Muscle layer of duodenum (tissue), 2 donors: ENCODE measurements at regions not wholly inside any gene's neighbourhood (a gene's known extent, or its start where the extent isn't known, plus 50 kb on each side); places are given as distances from the start of the nearest gene placed in this dataset.

ENCODE experiments used
- H3K27ac ChIP-seq: one replicate; pipeline ENCODE4 v1.7.0; 2013; ENCODE audit warnings: mild to moderate bottlenecking, low read length
- H3K27me3 ChIP-seq: one replicate; pipeline ENCODE4 v1.7.0; 2013; ENCODE audit warnings: low read depth, mild to moderate bottlenecking, control low read depth, low read length
- H3K36me3 ChIP-seq, 2 donors: one replicate each; pipeline ENCODE4 v1.7.0; 2013; ENCODE audit warnings: low read length in 2 of 2, control low read depth in 1 of 2, mild to moderate bottlenecking in 1 of 2; ENCODE audit not compliant: insufficient read depth in 2 of 2, control insufficient read depth in 1 of 2
- H3K4me1 ChIP-seq, 2 donors: one replicate each; pipeline ENCODE4 v1.7.0; 2013; ENCODE audit warnings: low read length in 2 of 2, mild to moderate bottlenecking in 2 of 2, control low read depth in 1 of 2, moderate library complexity in 1 of 2; ENCODE audit not compliant: insufficient read depth in 2 of 2, control insufficient read depth in 1 of 2
- H3K4me3 ChIP-seq, 2 donors: one replicate each; pipeline ENCODE4 v1.7.0; 2013; ENCODE audit warnings: low read length in 2 of 2, low read depth in 1 of 2, mild to moderate bottlenecking in 1 of 2
- H3K9me3 ChIP-seq, 2 donors: one replicate each; pipeline ENCODE4 v1.7.0; 2013; ENCODE audit warnings: low read length in 2 of 2, control low read depth in 1 of 2, mild to moderate bottlenecking in 1 of 2; ENCODE audit not compliant: control insufficient read depth in 1 of 2
- donor health status: healthy.

GRCh38 chr10:124267231-124267885 lies 151.4 kb downstream of the OAT start:
- no peak overlapping the region for H3K4me3 ChIP-seq
- H3K4me1 ChIP-seq, result peaks cover 0 to 12% of the 10 kb centered on the region in 2 donors
- no peaks in the 10 kb centered on the region for H3K36me3 ChIP-seq
- H3K27me3 ChIP-seq, result no peaks in the 10 kb centered on the region
- no peak overlapping the region for H3K27ac ChIP-seq
- H3K9me3 ChIP-seq, result peaks cover 0 to 8% of the 10 kb centered on the region in 2 donors

DNA sequence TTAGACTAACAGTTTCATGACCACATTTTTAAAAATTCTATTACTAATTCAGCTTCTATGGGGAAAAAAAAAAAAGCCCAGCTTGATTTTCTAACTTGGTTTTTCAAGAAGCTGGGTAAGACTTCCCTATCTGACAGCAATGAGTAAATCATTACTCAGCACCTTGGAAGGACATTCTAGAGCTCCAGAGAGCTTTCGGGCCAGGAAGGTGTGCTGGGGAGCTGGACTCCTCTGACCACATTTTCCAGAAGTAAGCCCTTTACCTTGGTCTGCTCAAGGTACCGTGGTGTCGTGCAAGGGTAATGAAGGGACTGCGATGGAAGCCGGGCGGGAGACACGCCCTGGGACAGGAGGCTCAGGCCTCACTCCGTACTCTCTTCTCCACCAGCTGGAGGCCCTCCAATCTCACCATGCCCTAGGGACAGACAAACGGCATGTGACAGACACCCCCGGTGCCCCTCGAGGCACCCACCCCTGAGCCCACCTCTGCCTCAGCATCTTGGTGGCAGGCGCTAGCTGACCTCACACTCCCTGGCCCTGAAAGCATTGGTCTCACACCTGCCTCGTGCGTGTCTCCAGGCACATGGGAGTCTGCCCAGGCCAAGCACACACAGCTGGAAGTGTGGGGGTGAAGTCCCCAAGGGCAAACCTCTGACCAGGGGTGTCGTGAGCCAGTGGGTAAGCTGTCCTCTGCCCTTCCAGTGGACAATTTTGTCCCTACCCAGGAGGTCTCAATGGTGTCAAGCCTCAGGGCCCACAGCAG lies 152.1 kb downstream of the OAT start:
- Histone ChIP-seq H3K27ac (no peak overlapping the region), H3K9me3 (peaks cover 0 to under 1% of the 10 kb centered on the region in 2 donors), H3K4me1 (peaks cover 0 to 12% of the 10 kb centered on the region in 2 donors), H3K27me3 (no peaks in the 10 kb centered on the region), H3K4me3 (no peak overlapping the region), H3K36me3 (no peaks in the 10 kb centered on the region)

DNA sequence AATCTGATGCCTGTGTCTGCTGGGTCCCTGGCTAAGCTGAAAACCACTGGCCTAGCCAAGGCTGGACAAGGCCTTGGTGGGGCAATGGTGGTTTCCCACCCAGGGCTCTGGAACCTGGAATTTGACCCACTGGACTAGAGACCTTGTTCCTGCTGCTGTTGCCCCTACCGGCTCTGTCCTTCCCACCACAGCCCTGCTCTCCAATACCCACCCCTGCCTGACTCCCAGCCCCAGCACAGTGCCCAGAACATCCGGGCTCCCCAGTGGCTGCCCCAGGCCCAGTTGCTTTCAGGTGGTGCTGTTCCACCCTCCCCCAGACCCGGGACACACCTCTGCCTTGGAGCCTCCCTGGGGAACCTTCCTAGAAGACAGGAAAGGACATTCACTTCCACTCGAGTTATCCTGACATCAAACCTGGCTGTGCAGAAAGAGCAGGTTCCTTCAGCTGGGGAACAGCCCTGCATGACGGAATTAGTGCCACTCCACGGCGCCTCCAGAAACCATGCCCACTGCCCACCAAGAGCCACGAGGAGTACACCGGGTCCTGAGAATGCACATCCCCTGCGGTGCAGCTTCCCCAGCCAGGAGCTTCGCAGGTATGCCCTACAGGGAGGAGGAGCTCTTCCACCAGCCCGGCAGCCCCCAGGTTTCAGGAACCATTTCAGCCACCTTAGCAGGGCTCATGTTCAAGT lies 152.8 kb downstream of the OAT start:
- Histone ChIP-seq H3K27me3 (no peaks in the 10 kb centered on the region), H3K27ac (no peak overlapping the region), H3K4me1 (peaks cover 0 to 12% of the 10 kb centered on the region in 2 donors), H3K36me3 (no peaks in the 10 kb centered on the region), H3K9me3 (no peaks in the 10 kb centered on the region), H3K4me3 (no peak overlapping the region)

- Histone ChIP-seq H3K27me3 (no peaks in the 10 kb centered on the region), H3K9me3 (no peaks in the 10 kb centered on the region), H3K4me3 (no peak overlapping the region), H3K27ac (no peak overlapping the region), H3K4me1 (peaks cover 0 to 7% of the 10 kb centered on the region in 2 donors), H3K36me3 (no peaks in the 10 kb centered on the region)
Observed at GRCh38 chr10:124265391-124265745, 153.4 kb downstream of the OAT start.

DNA sequence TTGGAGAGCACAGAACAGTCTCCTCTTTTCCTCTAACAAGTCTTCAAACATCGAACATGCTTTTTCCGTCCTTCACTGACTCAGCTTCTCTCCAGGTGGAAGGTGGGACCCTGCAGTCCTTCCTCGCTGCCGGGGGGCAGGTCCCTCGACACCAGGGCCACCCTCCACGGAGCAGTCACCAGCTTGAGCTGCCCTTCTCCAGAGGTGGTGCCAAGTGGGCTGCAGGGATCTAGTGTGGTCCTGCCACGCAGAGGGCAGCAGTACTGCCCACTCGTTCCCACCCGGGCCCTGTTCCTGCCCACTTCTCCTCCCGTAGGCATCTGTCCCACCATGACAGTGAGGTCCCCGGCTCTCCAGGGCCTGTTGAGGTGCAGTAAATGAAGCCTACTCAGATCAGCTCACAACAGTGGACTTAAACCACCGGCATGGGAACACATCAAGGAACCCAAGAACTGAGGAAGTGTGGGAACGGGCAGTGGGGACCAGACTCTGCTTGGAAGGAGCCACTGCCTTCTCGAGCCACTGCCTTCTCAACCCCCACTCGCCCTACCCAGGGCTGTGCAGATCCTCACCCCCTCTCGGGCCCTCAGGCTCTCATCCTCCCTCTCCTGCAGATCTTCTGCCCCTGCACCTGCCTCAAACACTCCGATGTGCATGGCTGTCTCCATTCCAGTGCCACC lies 153.9 kb downstream of the OAT start:
- H3K4me3 ChIP-seq, result no peak overlapping the region
- no peaks in the 10 kb centered on the region for H3K9me3 ChIP-seq
- no peaks in the 10 kb centered on the region for H3K27me3 ChIP-seq
- no peak overlapping the region for H3K27ac ChIP-seq
- no peaks in the 10 kb centered on the region for H3K36me3 ChIP-seq
- H3K4me1 ChIP-seq, result peaks cover 0 to 3% of the 10 kb centered on the region in 2 donors

DNA sequence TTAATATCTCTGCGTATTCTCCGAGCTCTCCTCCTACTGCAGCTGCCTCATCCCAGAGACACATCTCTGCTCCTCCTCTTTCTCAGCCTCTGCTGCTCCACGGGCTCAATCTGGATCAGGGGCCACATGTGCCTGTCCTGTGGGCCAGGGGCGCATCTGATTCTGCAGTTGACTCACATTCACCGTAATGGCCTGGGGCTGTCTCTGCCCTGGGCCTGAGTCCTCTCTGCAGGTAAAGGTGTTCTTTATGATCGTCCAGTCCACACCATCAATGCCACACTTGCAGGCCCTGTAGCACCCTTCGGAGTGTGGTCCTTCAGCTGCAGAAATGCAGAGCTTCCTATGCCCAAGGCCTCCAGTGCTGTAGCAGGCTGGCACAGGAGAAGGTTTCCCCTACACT lies 154.5 kb downstream of the OAT start:
- H3K27me3 ChIP-seq, result no peaks in the 10 kb centered on the region
- no peaks in the 10 kb centered on the region for H3K9me3 ChIP-seq

GRCh38 chr10:124263726-124264125 lies 155.0 kb downstream of the OAT start:
- Histone ChIP-seq H3K27me3 (no peaks in the 10 kb centered on the region), H3K36me3 (no peaks in the 10 kb centered on the region), H3K27ac (no peak overlapping the region), H3K4me3 (no peak overlapping the region), H3K4me1 (peaks cover 0 to 3% of the 10 kb centered on the region in 2 donors), H3K9me3 (no peaks in the 10 kb centered on the region)

More for the DNA sequence above, 154.5 kb downstream of the OAT start:
- H3K4me1 ChIP-seq, result peaks cover 0 to 3% of the 10 kb centered on the region in 2 donors
- no peak overlapping the region for H3K4me3 ChIP-seq
- no peak overlapping the region for H3K27ac ChIP-seq
- no peaks in the 10 kb centered on the region for H3K36me3 ChIP-seq

DNA sequence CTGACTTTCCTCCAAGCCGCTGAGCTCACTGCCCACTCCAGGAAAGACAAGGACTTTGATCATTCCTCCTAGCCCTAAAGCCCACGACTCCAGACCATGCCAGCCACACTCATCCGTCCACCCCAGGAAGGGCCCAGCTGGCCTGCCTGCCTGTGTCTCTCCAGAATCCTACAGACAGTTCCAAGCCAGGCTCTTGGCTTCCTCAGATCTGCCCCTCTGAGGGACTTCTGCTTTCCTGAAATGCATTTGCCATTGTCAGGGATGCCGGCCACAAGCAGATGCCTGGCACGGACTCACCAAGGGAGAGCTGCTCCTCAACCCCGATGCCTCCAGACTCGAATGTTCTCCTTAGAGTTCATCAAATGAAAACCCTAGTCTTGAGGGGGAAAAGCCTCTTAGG lies 155.8 kb downstream of the OAT start:
- Histone ChIP-seq H3K4me3 (no peak overlapping the region), H3K36me3 (no peaks in the 10 kb centered on the region), H3K27ac (no peak overlapping the region), H3K9me3 (no peaks in the 10 kb centered on the region), H3K27me3 (no peaks in the 10 kb centered on the region), H3K4me1 (peaks cover 0 to 3% of the 10 kb centered on the region in 2 donors)

DNA sequence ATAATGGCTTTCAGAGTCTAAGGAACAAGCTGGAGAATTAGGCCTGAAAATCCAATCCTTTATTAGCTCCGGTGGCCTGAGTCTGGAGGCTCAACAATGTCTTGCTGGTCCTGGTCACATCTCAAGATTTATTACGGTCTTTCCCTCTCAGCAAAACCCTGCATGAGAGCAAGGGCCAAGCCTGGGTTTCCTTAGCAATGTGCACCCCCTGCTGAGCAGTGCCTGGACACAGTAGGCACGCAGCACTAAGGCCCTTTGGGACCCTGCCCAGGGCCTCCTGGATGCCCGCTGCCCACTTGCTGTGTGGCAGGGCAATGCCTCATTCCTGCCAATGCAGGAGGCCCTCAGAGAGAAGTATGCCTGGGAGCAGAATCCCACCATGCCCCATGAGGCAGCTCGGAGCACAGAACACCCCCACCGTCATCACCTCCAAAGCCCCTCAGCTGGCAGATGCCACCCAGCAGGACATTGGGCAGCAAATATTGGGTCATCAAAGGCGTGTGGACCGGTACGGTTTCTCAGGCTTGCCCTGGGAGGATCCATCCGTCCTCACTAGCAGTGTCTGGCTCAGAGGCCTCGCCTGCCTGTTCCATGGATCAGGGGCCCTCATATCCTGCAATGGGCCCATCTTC lies 156.4 kb downstream of the OAT start:
- Histone ChIP-seq H3K4me3 (no peak overlapping the region), H3K36me3 (no peaks in the 10 kb centered on the region), H3K4me1 (peaks cover 0 to 3% of the 10 kb centered on the region in 2 donors), H3K27me3 (no peaks in the 10 kb centered on the region), H3K9me3 (no peaks in the 10 kb centered on the region), H3K27ac (no peak overlapping the region)

GRCh38 chr10:124259139-124259825 lies 159.4 kb downstream of the OAT start:
- Histone ChIP-seq H3K27me3 (no peaks in the 10 kb centered on the region), H3K36me3 (no peaks in the 10 kb centered on the region), H3K9me3 (no peaks in the 10 kb centered on the region), H3K27ac (no peak overlapping the region), H3K4me1 (peaks cover 0 to 14% of the 10 kb centered on the region in 2 donors), H3K4me3 (no peak overlapping the region)
